ENCODE measurements at regions not wholly inside any gene's neighbourhood (a gene's known extent, or its start where the extent isn't known, plus 50 kb on each side); places are given as distances from the start of the nearest gene placed in this dataset.
"Not testable (repeated sequence)": the region's sequence is repeated elsewhere in the genome, so short reads cannot be mapped to it uniquely, and the experiment has no call there.

DNA sequence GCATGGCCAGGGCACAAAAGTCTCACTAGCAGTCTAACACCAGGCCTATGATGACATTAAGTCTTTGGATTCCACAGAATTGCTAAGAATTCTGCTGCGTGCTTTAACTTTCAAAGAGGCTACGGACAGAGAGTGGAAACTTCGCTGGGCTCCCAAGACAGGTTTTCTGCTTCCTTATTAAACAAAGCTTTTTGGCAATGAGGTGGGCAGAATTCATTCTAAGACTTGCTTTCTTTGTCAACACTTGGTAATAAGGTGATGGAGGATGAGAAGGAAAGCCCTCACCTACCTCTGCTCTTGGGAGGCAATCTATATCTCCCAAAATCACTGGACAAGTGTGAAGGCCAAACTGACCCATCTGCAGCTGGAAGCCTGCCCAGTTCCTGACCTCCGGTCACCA lies 231.9 kb downstream of the ATPSCKMT start:
- peak; percentile 30 for DNase-seq

DNA sequence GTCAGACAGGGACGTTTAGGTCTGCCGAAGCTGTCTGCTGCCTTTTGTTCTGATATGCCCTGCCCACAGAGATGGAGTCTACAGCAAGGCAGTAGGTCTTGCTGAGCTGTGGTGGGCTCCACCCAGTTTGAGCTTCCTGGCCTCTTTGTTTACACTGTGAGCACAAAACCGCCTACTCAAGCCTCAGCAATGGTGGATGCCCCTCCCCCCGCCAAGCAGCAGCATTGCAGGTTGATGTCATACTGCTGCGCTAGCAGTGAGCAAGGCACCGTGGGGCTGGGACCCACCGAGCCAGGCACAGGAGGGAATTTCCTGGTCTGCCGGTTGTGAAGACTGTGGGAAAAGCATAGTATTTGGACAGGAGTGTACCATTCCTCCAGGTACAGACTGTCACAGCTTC lies 233.1 kb downstream of the ATPSCKMT start:
- DNase-seq: not testable (repeated sequence)

DNA sequence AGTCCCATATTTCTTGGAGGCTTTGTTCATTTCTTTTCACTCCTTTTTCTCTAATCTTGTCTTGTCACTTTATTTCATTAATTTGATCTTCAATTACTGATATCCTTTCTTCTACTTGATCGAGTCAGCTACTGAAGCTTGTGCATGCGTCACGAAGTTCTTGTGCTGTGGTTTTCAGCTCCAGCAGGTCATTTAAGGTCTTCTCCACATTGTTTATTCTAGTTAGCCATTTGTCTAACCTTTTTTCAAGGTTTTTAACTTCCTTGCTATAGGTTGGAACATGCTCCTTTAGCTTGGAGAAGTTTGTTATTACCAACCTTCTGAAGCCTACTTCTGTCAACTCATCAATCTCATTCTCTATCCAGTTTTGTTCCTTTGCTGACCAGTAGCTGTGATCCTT lies 234.0 kb downstream of the ATPSCKMT start:
- DNase-seq: not testable (repeated sequence)

DNA sequence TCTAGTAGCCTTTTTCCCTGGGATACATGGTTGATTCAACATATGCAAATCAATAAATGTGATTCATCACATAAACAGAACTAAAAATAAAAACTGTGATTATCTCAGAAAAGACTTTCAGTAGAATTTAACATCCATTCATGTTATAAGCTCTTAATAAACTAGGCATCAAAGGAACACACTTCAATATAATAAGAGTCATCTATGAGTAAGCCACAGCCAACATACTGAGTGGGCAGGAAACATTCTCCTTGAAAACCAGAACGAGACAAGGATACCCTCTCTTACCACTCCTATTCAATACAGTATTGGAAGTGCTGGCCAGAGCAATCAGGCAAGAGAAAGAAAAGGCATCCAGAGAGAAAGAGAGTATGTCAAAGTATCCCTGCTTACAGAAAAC lies 239.9 kb downstream of the ATPSCKMT start:
- no peak for DNase-seq

DNA sequence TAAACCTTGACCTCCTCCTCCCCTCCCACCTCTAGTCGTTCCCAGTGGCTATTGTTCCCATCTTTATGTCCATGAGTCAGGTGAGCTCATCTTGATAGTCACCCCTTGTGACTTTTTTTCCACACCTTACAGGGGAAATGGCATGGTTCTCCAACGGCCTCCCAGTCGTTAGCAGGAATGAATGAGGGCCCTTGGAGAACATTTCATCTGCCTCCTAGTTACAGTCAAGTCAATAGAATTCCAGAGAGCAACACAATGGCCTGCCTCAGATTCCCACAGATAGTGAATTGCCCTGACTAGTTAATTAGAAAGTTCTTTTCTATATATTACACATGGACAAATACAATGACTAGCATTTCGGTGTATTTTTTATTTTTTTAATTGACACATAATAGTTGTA lies 262.6 kb downstream of the ATPSCKMT start:
- no peak for DNase-seq

DNA sequence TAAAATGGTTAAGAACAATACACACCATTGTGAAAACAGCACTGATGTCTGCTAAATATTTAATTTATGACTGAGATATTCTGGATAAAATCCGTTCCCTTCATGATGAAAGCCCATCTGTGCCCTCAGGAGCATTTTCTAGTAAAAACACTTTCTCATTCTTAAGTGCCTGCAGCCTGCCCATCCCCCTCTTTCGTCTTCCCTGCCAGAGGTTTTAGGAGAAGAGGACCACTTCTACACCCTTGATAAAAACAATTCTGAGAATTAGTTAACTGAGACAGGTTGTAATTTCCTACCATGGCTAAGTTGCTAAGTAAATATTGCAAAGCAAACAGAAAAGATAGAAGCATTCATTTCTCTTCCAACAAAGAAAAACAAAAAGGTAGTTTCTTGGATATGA lies 272.6 kb downstream of the ATPSCKMT start:
- DNase-seq: no peak

DNA sequence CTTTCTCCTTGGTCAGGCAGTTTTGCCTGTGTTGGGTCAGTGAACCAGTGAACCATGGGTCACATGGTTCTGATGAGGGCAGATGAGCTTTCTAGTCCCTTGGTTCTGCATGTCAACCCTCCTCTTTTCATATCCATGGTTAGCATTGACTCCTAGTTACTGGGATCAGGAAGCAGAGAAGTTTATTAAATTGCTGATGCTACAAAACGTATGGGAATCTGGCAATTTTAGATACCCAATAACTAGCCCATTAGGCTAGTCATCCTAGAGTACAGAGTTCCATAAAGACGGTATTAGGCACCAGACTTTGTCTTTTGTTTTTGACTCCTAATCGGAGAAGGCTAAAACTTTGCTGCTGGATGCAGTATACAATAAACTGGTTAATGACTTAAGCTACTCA lies 273.1 kb downstream of the ATPSCKMT start:
- DNase-seq: no peak

DNA sequence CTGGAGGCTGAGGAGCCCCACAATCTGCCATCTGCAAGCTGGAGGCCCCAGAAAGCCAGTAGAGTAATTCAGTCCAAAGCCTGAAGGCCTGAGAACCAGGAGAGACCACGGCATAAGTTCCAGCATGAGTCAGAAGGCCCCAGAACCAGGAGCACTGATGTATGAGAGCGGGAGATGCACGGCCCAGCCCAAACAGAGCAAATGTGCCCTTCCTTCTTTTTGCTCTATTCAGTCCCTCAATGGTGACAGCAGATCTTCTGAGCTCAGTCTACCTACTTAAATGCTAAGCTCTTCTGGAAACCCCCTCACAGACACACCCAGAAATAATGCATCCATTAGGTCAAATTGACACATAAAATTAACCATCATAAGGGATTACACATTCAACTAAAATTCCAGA lies 277.6 kb downstream of the ATPSCKMT start:
- DNase-seq: no peak

DNA sequence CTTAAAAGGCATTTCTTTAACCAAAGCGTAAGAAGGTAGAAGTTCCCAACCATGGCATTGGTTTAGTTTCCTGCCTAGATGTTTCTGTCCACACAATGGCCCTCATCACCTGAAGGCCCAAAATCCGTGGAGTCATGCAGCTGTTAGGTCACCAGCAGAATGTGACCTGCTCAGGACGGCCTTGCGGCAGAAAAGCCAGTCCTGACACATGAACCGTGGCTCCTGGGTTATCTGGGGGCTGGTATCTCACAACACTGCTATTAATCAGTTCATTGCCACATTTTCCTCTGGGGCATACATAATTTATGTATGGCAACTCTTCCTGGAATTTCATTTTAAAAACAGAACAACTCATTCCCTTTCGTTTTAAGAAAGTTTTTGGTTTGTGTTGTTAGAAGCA lies 278.4 kb downstream of the ATPSCKMT start:
- no peak for DNase-seq

DNA sequence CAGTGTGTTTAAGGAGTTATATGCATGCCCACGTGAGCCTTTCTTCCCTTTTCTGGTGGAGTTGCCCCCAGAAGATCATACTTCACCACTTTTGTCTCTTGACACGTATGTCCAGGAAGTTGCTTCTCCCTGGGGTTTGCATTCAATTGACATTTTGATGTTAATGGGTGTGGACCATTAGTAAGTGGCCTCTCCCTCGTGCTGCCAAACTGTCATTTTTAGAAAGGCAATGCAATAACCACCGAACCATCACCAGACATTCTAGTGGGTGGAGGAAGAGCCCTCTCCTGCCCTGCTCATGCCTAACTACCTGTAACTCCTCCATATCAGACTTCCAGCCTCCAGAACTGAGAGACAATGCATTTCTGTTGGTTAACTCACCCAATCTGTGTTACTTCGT lies 290.8 kb downstream of the ATPSCKMT start:
- DNase-seq: no peak

DNA sequence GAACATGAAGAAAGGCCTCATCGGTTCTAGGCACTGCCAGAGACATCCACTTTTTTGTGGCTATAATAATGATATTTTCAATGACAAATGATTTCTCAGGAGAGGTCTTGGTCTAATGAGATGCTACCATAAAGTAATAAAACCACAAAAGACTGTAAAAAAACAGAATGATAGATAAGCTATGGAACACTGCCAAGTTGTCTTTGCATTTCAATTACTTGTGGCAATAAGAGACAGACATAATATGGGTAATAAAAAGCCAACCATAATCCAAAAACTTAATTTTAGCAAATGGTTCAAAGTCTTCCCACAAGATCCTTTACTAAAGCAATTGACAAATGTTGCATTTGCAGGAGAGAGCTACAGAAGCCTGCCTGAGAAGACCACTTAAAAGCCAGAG lies 292.5 kb downstream of the ATPSCKMT start:
- no peak for DNase-seq

DNA sequence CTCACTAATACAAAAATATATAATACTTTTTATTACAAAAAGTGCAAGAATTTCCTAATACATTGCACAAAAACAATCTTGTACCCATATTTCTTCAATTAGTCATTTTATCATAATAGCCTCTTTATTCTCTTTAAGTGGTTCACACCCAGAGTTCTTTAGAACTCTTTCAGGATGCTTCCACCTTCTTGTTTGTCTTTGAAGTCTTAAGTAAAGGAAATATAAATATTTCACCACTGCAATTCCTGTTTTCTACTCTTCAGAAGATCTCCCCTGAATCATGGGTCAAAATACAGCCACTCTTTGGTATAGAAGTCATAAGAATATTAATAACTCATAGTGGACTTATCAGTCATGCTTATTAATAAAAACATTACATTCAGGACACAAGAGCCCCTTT lies 293.0 kb downstream of the ATPSCKMT start:
- DNase-seq: no peak

DNA sequence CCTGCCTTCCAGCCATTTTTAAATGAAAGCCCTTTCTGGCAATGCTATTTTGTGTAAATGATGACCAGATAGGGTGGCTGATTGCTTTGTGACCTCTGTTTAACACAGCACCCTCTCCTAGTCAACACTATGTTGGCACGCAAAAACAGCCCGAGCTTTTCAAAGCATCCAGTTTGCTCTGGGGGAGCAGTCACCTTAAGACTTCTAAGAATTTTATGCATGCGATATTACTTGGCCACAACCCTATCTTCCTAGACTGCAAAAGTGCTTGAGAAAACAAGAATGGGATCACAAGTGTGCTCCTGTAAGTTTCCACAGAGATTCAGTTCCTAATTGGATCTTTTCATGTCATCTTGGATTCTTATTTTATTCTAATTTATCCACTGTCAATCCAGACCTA lies 294.1 kb downstream of the ATPSCKMT start:
- no peak for DNase-seq

DNA sequence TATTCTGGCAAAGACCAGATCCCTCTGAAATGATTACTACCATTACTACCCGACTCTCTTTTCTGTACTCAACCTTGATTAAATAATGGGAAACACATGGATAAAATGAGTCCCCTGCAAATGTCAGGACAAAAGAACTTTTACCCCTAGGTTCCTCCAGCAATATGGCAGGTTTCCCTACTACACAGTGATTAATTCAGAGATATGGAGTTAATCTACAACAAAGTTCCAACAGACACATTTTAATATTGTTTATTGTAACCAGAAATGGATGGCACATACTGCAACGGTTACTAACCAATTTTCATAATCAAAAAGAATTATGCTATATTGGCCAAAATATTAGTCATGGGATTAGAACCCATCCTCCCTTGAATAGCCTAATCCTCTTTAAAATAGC lies 294.8 kb downstream of the ATPSCKMT start:
- no peak for DNase-seq

DNA sequence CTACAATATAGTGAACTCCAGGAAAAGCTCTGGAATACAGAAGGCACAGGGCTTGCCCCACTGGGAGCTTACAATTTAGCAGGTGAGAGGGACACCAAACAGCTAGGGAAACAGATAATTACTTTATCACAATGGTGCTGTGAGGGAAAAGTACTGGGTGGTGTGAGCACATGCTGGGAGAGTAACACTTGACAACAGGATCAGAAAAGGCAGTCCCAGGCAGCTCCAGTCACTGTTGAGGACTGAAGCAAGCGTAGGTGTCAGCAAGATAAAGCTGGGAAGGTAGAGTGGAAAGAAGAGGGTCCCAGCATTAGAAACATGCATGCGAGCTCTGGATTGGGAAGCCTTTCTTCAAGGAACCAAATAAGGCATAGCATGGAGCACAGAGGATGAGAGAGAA lies 296.0 kb downstream of the ATPSCKMT start:
- no peak for DNase-seq

DNA sequence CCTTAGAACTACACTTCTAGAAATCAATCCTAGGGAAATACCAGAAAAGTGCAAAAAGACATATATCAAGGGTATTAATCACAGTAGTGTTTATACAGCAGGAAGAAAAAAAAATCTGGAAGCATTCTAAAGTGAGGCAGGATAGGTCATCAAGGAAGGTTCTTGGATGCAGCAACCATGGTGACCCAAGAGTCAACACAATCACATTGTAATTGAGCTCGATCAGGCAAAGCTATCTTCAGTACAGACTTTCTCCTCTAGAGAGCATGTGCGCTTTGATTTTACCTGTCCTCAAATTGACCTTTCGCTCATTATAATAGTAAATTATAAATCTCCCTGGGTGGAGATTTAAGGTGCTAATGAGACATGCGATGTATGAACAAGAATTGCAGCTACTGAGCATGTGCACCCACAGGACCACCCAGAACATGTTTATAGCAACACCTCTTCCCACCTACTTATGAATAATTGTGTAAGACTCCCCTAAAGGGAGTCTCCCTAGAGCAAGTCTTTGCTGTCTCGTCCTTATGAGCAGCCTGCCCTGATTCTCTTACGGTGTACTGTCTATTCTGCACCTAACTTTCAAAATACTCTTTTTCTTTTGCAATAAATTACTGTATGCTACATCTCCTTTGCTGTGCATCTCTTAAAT lies 297.7 kb downstream of the ATPSCKMT start:
- no peak for DNase-seq

DNA sequence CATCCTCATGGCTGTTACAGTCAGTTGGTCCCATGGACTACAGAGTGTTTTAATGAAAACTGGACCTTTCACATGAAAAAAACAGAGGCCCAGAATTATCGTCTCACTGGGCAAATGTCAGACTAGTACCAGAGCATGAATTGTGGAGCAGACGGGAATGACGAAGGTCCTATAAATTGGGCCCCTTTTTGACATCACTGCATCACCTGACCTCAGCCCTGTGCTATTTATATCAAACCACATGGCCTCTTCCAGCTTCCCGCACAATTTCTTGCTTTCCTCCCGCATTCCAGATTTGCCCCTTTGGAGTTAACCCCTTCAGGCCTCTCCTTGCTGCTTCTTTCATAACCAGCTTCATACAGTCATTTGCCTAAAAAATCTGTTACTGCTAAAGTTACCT lies 301.7 kb downstream of the ATPSCKMT start:
- no peak for DNase-seq

DNA sequence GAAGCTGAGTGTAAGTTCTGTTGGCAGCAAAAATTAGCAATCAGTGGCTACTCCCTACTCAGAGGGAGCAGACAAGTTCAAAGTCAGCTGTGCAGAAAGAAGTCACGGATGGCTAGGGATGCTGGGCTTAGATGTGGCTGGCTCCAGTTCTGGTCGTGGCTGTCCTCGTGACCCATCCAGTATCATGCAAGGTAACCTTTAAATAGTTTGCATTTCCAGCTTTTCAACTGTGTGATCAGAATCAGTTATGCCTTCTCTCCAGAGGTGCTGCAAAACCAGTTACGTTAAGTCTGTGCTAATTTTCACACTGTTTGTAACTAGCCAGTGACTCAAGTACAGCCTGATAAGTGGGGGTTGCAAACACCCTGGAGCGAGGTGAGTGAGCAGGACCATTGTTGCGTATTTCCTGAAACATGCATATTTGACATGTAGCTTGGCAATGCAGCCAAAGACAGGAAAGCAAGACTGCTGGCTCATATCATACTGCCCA lies 302.4 kb downstream of the ATPSCKMT start:
- DNase-seq: no peak

DNA sequence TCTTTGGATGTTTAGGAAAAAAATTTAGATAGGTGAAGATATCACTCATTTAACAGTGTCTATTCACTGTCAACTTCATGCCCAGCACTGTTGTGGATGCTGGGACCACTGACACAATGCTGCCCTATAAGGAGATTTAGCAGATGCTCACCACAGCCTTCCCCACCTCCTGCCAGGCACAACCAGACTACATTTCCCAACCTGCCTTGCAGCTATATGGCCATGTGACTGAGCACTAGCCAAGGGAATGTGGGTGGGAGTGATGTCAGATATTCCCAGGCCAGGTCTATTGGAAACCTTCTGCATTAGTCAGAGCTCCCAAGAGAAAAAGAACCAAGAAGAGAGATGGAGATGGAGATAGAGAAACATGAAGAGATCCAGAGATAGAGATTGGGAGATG lies 302.6 kb upstream of the TAS2R1 start:
- DNase-seq: no peak

DNA sequence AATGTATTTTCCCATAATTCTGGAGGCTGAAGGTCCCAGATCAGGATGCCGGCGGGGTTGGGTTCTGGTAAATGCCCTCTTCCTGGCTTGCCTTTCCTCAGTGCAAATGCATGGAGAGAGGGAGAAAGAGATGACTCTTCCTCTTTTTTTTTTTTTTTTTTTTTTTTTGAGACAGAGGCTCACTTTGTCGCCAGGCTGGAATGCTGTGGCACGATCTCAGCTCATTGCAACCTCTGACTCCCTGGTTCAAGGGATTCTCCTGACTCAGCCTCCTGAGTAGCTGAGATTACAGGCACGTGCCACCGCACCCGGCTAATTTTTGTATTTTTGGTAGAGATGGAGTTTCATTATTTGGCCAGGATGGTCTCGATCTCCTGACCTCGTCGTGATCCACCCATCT lies 300.0 kb upstream of the TAS2R1 start:
- DNase-seq: no peak

DNA sequence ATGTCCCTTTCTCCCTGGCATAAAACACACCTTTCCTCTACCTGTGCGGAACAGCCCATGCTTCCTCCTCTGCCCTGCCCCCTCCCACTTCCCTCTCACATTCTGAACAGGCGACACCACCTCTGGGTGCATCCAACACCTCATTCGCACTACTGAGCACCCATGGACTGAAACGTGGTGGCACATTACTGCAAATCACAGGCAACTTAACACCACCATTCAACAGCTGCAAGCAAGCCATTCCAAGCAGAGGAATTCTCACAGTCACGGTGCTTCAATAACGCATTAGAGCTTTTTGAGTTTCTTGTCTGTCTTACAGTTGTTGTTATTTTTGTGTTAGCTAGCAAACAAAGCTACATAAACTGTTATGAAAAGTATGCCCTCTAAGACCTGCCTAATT lies 298.2 kb upstream of the TAS2R1 start:
- no peak for DNase-seq

DNA sequence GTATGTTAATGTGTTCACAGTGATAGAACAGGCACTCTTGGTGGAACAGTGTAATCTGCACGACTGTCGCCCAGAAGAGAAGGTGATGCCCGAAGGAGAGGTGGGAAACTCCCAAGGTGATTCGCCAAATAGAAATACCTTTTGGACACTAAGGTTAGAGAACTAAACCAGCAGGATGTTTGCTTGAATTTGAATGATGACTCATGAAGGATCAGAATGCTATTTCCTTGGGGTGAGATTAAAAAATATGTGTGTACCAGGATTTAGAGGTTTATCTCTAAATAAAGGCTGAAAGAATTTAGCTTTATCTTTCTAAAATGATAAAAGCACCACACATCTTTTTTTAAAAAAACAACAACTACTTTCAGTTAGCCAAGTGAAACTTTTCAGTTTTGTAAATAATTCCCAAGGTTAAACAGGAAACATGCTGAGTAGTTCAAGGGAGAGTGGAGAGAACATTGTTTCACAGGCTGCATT lies 297.4 kb upstream of the TAS2R1 start:
- no peak for DNase-seq

DNA sequence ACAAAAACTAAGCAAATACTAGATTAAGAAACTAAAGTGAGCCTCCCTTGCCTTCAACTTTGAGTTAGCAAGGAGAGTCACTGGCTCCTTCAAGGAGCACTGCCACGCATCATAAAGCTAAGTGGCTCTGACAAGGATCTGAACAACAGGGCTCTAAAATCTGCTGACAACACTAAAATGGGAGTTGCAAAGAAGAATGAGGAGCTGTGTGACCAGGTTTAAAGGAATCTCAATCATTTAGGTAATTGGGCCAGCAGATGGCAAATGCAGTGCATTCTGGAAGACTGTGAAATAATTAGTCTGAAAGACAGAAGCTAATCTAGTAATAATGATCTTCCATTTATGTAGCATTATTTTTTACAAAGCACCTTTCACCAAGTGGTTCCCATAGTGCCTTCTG lies 297.0 kb upstream of the TAS2R1 start:
- no peak for DNase-seq

DNA sequence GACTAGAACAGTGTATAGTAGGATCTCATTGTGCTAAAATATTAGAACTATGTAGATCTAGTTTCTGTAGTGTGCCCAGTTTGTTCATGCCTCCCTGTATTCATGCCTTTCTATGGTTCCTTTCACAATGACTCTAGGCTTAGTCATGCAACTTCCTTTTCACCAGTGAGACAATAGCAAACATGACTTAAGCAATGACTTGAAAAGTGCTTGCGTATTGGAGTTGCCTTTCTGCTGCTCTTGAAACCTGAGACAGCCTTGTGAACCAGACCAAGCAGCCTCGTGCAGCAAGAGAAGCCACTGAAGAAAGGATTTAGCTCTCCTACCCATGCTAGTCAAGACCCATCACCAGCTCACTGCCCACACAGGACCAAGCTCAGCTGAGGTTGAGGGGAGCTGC lies 294.5 kb upstream of the TAS2R1 start:
- DNase-seq: no peak

Measured in muscle of arm (tissue), 1 donor.